ENCODE measurements at regions not wholly inside any gene's neighbourhood (a gene's known extent, or its start where the extent isn't known, plus 50 kb on each side); places are given as distances from the start of the nearest gene placed in this dataset.

GRCh38 chr1:193785850-193786420 lies 599.5 kb upstream of the B3GALT2 start:
- Histone ChIP-seq H3K36me3 (ENCODE audit: control insufficient read depth in 4 of 4, insufficient read depth in 4 of 4, low read length in 4 of 4) (no peaks in the 10 kb centered on the region), H3K27ac (ENCODE audit: low read depth in 1 of 2, low read length in 1 of 2) (no peak overlapping the region), H3K4me1 (ENCODE audit: control insufficient read depth in 5 of 5, insufficient read depth in 5 of 5, low read length in 5 of 5) (peaks cover 0 to 10% (median 4%) of the 10 kb centered on the region in 5 donors), H3K9ac (ENCODE audit: insufficient read depth in 1 of 2, low read length in 2 of 2) (no peak overlapping the region), H3K9me3 (ENCODE audit: control insufficient read depth in 4 of 4, insufficient read depth in 3 of 4, low read length in 3 of 4) (no peaks in the 10 kb centered on the region), H3K27me3 (ENCODE audit: control insufficient read depth in 3 of 3, insufficient read depth in 3 of 3, low read length in 2 of 3) (no peaks in the 10 kb centered on the region), H3K4me3 (no peak overlapping the region)
- ATAC-seq (ENCODE audit: insufficient read depth, low FRiP score) = no peak
- TF ChIP-seq, protein P1, sequence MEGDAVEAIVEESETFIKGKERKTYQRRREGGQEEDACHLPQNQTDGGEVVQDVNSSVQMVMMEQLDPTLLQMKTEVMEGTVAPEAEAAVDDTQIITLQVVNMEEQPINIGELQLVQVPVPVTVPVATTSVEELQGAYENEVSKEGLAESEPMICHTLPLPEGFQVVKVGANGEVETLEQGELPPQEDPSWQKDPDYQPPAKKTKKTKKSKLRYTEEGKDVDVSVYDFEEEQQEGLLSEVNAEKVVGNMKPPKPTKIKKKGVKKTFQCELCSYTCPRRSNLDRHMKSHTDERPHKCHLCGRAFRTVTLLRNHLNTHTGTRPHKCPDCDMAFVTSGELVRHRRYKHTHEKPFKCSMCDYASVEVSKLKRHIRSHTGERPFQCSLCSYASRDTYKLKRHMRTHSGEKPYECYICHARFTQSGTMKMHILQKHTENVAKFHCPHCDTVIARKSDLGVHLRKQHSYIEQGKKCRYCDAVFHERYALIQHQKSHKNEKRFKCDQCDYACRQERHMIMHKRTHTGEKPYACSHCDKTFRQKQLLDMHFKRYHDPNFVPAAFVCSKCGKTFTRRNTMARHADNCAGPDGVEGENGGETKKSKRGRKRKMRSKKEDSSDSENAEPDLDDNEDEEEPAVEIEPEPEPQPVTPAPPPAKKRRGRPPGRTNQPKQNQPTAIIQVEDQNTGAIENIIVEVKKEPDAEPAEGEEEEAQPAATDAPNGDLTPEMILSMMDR (IDR thresholded peaks at IDR 0.05; ENCODE audit: control extremely low read depth, extremely low read depth) = no peak
- DNase-seq = peak in 2 of 3 donors; percentile 59 to 69
- WGBS, 2 donors = 82 to 83% methylated on average over 3 of the region's 3 CpGs

DNA sequence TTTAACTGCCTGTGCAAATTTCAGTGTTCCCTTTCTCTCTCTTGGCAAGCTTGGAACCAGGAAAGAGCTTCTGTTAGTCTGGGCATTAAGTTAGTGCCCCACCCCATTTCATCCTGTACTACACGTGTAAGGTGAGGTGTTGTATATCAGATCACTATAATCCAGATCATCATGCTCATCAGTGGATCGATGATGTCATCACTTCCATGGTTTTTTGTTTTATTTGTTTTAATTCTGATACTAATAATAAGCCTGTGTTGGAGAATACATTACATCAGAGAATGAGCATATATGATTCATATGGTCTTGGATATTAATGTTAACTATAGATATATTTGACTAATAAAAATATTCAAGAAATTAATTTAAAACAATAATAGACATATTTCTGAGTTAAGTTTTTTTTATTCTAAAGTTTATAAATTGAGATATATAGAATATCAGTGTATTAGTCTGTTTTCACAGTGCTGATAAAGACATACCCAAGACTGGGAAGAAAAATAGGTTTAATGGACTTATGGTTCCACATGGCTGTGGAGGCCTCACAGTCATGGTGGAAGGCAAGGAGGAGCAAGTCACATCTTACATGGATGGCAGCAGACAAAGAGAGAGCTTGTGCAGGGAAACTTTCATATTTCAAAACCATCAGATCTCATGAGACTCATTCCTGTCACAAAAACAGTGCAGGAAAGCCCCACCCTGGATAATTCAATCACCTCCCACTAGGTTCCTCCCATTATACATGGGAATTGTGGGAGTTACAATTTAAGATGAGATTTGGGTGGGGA lies 588.3 kb upstream of the B3GALT2 start:
- H3K4me3 ChIP-seq = no peak overlapping the region
- no peak overlapping the region for H3K9ac ChIP-seq (ENCODE audit: insufficient read depth in 1 of 2, low read length in 2 of 2)
- no peaks in the 10 kb centered on the region for H3K27me3 ChIP-seq (ENCODE audit: control insufficient read depth in 3 of 3, insufficient read depth in 3 of 3, low read length in 2 of 3)
- TF ChIP-seq, protein P1 (IDR thresholded peaks at IDR 0.05; ENCODE audit: control extremely low read depth, extremely low read depth) = no peak
- no peak for DNase-seq
- 93 to 94% methylated on average over 2 of the region's 2 CpGs for WGBS, 2 donors
- no peaks in the 10 kb centered on the region for H3K36me3 ChIP-seq (ENCODE audit: control insufficient read depth in 4 of 4, insufficient read depth in 4 of 4, low read length in 4 of 4)
- no peak overlapping the region for H3K27ac ChIP-seq (ENCODE audit: low read depth in 1 of 2, low read length in 1 of 2)
- peaks cover 0 to 4% (median 0%) of the 10 kb centered on the region in 4 donors for H3K9me3 ChIP-seq (ENCODE audit: control insufficient read depth in 4 of 4, insufficient read depth in 3 of 4, low read length in 3 of 4)
- H3K4me1 ChIP-seq (ENCODE audit: control insufficient read depth in 5 of 5, insufficient read depth in 5 of 5, low read length in 5 of 5) = no peaks in the 10 kb centered on the region
- ATAC-seq (ENCODE audit: insufficient read depth, low FRiP score) = no peak

DNA sequence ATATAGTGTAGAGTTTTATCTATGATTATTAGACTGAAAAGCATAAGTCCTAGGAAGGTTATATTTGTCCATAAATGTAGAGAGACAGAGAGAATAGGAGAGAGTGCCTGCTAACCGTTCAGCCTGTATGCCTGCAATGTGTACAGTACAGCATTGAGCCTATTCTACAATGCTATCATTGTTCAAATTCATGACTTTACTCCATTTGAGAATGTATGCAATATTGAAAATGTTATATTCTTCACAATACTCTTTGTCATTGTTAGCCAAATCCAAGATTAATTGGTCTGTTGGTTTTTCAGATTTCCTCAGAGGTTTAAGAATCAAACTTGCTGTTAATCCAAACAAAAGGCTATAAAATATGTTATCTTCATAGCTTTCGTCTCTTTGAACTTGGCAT lies 585.2 kb upstream of the B3GALT2 start:
- no peaks in the 10 kb centered on the region for H3K36me3 ChIP-seq (ENCODE audit: control insufficient read depth in 4 of 4, insufficient read depth in 4 of 4, low read length in 4 of 4)
- TF ChIP-seq, protein P1 (IDR thresholded peaks at IDR 0.05; ENCODE audit: control extremely low read depth, extremely low read depth) = no peak
- no peak overlapping the region for H3K4me3 ChIP-seq
- no peaks in the 10 kb centered on the region for H3K27me3 ChIP-seq (ENCODE audit: control insufficient read depth in 3 of 3, insufficient read depth in 3 of 3, low read length in 2 of 3)
- peaks cover 0 to 5% (median 0%) of the 10 kb centered on the region in 5 donors for H3K4me1 ChIP-seq (ENCODE audit: control insufficient read depth in 5 of 5, insufficient read depth in 5 of 5, low read length in 5 of 5)
- WGBS, 2 donors = 71 to 85% methylated on average over 2 of the region's 2 CpGs
- no peak overlapping the region for H3K27ac ChIP-seq (ENCODE audit: low read depth in 1 of 2, low read length in 1 of 2)
- ATAC-seq (ENCODE audit: insufficient read depth, low FRiP score) (no peak), DNase-seq (no peak)
- H3K9ac ChIP-seq (ENCODE audit: insufficient read depth in 1 of 2, low read length in 2 of 2) = no peak overlapping the region
- peaks cover 0 to 4% (median 0%) of the 10 kb centered on the region in 4 donors for H3K9me3 ChIP-seq (ENCODE audit: control insufficient read depth in 4 of 4, insufficient read depth in 3 of 4, low read length in 3 of 4)

Measured in lung (tissue), 11 donors.